GM21529 (cell line): ENCODE measurements at regions not wholly inside any gene's neighbourhood (a gene's known extent, or its start where the extent isn't known, plus 50 kb on each side); places are given as distances from the start of the nearest gene placed in this dataset.
"Not testable (repeated sequence)": the region's sequence is repeated elsewhere in the genome, so short reads cannot be mapped to it uniquely, and the experiment has no call there.

Experiments used
- ATAC-seq: cut with Tn5 transposase; IDR thresholded peaks from one replicate; pipeline ENCODE4 v1.9.1; 2021; ENCODE audit not compliant: unreplicated experiment

- no peak for ATAC-seq
These were observed 175.9 kb downstream of the SOX4 start for GRCh38 chr6:21769405-21769861.

GRCh38 chr6:21769968-21770367, 176.4 kb downstream of the SOX4 start:
- ATAC-seq = no peak

GRCh38 chr6:21771626-21772320, 178.2 kb downstream of the SOX4 start:
- no peak for ATAC-seq

DNA sequence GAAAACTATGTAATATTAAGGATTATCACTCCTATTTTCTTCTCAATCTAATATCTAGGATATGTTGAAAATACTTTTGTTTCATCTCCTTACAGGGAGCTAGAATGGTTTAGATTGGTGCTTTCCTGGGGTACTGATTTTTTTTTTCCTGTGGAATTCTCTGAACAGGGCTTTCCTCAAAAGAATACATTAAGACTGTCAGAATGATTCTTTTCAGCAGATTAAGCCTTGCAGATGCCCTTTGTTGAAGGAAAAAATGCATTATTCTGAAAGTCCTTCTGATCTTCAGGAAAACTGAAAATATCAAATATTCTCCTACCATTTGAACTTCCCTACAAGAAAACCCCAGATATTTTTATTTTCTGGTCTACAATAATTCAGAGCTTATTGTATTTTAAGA, 178.9 kb downstream of the SOX4 start:
- ATAC-seq = no peak

GRCh38 chr6:21772884-21773575, 179.5 kb downstream of the SOX4 start:
- ATAC-seq = no peak

GRCh38 chr6:21773576-21773968, 180.0 kb downstream of the SOX4 start:
- ATAC-seq = no peak

GRCh38 chr6:21777846-21778245, 184.3 kb downstream of the SOX4 start:
- ATAC-seq = no peak

DNA sequence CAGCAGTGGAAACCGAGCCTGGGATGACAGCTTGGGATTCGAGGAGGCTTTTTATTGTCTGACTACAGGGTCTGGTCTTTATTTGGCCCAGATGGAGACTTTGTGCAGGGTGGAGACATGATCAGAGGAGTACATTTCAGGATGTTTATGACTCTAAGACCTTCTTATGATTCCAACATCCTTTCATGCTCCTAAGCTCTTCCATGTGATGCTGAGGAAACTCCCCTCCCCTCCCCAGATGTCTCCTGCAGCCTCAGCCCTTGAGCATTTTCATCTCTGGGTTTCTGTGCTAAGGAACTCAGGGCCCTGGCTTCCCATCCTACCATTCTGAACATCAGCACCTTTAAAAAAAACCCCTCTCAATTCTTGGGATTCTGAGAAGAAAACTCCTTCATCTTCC, 186.6 kb downstream of the SOX4 start:
- ATAC-seq = no peak

DNA sequence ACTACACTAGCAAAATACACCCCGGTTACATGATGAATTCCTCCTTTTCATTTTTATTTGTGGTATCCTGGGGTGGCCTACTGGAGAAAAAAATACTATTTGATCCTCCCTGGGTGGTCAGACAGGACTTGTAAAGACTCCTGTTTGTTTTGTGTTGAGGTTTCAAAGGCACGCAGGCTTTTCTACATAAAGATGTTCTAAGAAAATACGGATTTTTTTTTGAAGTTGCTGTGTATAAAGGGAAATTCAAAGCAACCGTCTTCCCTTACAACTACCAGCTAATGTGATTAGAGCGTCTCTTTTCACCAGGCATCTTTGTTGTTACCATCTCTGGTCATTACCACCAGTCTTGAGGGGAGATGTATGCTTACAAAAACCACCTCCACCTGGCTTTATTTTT, 187.1 kb downstream of the SOX4 start:
- no peak for ATAC-seq

- no peak for ATAC-seq
These were observed 187.6 kb downstream of the SOX4 start for GRCh38 chr6:21781128-21781527.

- no peak for ATAC-seq
These were observed 191.6 kb downstream of the SOX4 start for GRCh38 chr6:21785164-21785563.

DNA sequence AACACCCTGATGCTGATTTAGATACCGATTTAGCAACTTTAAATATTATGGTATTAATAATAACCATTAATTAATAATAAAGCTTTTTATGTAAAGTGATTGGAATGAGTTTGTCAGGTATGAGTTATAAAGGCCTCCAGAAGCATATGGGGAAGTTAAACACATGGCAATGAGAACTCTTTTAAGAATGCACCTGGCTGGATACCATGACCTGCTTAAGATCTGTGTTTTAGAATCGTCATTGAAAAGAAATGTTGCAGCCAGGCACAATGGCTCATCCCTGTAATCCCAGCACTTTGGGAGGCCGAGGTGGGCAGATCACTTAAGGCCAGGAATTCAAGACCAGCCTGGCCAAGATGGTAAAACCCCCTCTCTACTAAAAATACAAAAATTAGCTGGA, 197.5 kb downstream of the SOX4 start:
- no peak for ATAC-seq

DNA sequence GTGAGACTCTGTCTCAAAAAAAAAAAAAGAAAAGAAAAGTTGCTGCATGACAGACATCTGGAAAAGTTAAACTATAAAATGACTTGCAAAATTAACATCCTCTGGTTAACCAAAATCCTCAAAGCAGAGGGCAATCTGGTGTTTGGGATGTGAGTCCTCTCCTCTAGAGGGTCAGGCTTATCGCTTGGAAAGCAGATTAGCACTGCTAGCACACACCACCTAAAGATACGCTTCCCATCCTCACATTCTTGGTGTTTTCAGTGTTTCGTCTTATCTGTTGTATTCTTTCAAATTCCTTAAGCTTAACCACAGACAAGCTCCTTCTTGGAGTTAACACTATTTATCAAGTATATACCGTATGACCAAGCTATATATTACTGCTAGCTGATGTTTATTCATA, 198.0 kb downstream of the SOX4 start:
- no peak for ATAC-seq

- no peak for ATAC-seq
These were observed 198.6 kb downstream of the SOX4 start for GRCh38 chr6:21792177-21792576.

DNA sequence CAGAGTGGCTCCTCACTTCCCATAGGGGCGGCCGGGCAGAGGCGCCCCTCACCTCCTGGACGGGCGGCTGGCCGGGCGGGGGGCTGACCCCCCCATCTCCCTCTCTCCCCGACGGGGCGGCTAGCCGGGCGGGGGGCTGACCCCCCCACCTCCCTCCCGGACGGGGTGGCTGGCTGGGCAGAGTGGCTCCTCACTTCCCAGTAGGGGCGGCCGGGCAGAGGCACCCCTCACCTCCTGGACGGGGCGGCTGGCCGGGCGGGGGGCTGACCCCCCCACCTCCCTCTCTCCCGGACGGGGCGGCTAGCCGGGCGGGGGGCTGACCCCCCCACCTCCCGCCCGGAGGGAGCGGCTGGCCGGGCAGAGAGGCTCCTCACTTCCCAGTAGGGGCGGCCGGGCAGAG, 203.4 kb downstream of the SOX4 start:
- ATAC-seq = not testable (repeated sequence)

- no peak for ATAC-seq
These were observed 204.9 kb downstream of the SOX4 start for GRCh38 chr6:21798468-21798867.

GRCh38 chr6:21800330-21800729, 206.8 kb downstream of the SOX4 start:
- ATAC-seq = no peak

- no peak for ATAC-seq
These were observed 207.4 kb downstream of the SOX4 start for GRCh38 chr6:21800948-21801438.

- no peak for ATAC-seq
These were observed 208.1 kb downstream of the SOX4 start for GRCh38 chr6:21801446-21802174.

DNA sequence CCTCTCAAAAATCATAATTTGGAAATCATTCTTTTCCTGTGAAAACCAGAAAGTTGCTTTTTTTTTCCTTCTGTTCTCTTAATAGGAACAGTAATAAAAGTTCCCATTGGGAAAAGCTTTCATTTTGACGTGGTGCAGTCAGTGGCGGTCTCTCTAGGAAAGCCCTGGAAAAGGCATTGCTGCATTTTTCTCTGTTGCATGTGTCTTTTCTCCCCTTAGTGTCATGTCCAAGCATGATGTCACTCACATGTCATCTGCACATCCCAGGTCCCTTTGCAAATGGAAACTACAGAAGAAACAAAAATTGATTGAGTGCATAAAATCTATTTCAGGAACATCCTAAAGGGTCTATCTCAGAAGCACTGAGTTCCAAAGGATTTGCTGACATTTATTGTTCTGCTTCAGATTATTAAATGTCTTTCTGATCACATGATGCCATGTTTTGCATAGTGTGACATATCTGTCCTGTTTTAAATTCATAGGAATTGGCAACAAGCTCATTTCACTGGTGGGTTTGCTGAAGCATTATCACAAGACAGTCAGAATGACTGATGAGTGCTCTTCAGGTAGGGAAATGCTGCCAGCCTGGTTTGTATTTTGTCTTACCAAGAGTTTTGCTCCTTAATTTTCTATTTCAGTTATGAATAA, 208.7 kb downstream of the SOX4 start:
- no peak for ATAC-seq

DNA sequence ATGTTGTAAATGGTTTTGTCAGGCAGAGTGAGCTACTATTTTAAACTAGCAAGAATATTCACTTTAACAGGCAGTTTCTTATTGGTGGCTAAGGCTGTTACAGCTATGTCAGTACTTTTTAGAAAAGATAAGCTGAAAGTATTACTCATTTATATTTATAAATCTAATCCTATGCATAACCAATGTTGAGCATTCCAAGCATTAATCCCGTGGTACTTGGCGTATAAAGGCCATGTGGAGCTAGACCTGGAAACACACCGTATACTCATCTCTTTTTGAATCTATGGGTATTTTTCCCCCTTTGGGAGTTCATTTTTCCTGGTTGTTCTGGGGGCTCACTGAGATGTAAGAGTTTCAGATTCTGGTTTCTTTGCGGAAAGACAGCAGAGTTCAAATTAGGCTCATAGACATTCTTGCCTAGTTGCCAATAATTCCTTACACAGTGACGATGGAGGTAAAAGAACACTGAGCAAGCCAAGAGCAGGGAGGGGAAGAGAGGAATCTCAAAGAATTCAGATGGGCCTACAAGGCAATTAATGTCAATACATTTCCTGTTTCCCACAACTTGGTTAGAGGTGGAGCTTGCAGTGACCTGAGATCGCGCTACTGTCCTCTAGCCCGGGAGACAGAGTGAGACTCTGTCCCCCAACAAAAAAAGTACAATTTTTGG, 211.5 kb downstream of the SOX4 start:
- no peak for ATAC-seq
